NCI-H774 (cell line): ENCODE measurements at regions not wholly inside any gene's neighbourhood (a gene's known extent, or its start where the extent isn't known, plus 50 kb on each side); places are given as distances from the start of the nearest gene placed in this dataset.
"Not testable (repeated sequence)": the region's sequence is repeated elsewhere in the genome, so short reads cannot be mapped to it uniquely, and the experiment has no call there.

ENCODE experiments used
- DNase-seq: peaks from one replicate; lab custom pipeline; 2025; lab: John Stamatoyannopoulos, UW

GRCh38 chr22:26769663-26770062 is 112.3 kb downstream of the MIAT start:
- no peak for DNase-seq

GRCh38 chr22:26770624-26771023 is 113.2 kb downstream of the MIAT start:
- no peak for DNase-seq

- DNase-seq = not testable (repeated sequence)
Observed at GRCh38 chr22:26773054-26773453, 115.7 kb downstream of the MIAT start.

GRCh38 chr22:26775394-26775793 is 118.0 kb downstream of the MIAT start:
- DNase-seq = no peak

GRCh38 chr22:26777156-26777801 is 119.9 kb downstream of the MIAT start:
- no peak for DNase-seq

GRCh38 chr22:26778372-26778771 is 121.0 kb downstream of the MIAT start:
- no peak for DNase-seq

GRCh38 chr22:26779108-26779507 is 121.7 kb downstream of the MIAT start:
- no peak for DNase-seq

GRCh38 chr22:26779929-26780328 is 122.5 kb downstream of the MIAT start:
- DNase-seq = no peak

- no peak for DNase-seq
Observed at GRCh38 chr22:26780521-26780920, 123.1 kb downstream of the MIAT start.

- no peak for DNase-seq
Observed at GRCh38 chr22:26781062-26781461, 123.7 kb downstream of the MIAT start.

GRCh38 chr22:26781596-26781995 is 124.2 kb downstream of the MIAT start:
- no peak for DNase-seq

- no peak for DNase-seq
Observed at GRCh38 chr22:26783885-26784284, 126.5 kb downstream of the MIAT start.

- DNase-seq = no peak
Observed at GRCh38 chr22:26784772-26785171, 127.4 kb downstream of the MIAT start.

- DNase-seq = no peak
Observed at GRCh38 chr22:26785932-26786331, 128.5 kb downstream of the MIAT start.

GRCh38 chr22:26786398-26786797 is 129.0 kb downstream of the MIAT start:
- no peak for DNase-seq

GRCh38 chr22:26789951-26790350 is 132.6 kb downstream of the MIAT start:
- DNase-seq = no peak

GRCh38 chr22:26792522-26792921 is 135.1 kb downstream of the MIAT start:
- DNase-seq = no peak

- no peak for DNase-seq
Observed at GRCh38 chr22:26796785-26797184, 139.4 kb downstream of the MIAT start.

GRCh38 chr22:26797910-26798309 is 140.5 kb downstream of the MIAT start:
- DNase-seq = no peak

- no peak for DNase-seq
Observed at GRCh38 chr22:26798462-26799065, 141.2 kb downstream of the MIAT start.

- no peak for DNase-seq
Observed at GRCh38 chr22:26800858-26801257, 143.5 kb downstream of the MIAT start.

GRCh38 chr22:26801449-26801848 is 144.1 kb downstream of the MIAT start:
- no peak for DNase-seq

- no peak for DNase-seq
Observed at GRCh38 chr22:26804315-26804714, 146.9 kb downstream of the MIAT start.

- no peak for DNase-seq
Observed at GRCh38 chr22:26804911-26805539, 147.6 kb downstream of the MIAT start.
